Activated CD4-positive, alpha-beta T cell treated with anti-CD3 and anti-CD28 coated beads, Interleukin-10, Interleukin-2, amounts not matched to agents 100 ng/mL and 50 ng/mL, durations not matched to agents 16 hours and 8 hours (primary cell): ENCODE measurements at regions not wholly inside any gene's neighbourhood (a gene's known extent, or its start where the extent isn't known, plus 50 kb on each side); places are given as distances from the start of the nearest gene placed in this dataset.
"Not testable (repeated sequence)": the region's sequence is repeated elsewhere in the genome, so short reads cannot be mapped to it uniquely, and the experiment has no call there.

ENCODE experiments used
- DNase-seq: peaks from one replicate; pipeline ENCODE4 v3.0.0-alpha.2; 2020

DNA sequence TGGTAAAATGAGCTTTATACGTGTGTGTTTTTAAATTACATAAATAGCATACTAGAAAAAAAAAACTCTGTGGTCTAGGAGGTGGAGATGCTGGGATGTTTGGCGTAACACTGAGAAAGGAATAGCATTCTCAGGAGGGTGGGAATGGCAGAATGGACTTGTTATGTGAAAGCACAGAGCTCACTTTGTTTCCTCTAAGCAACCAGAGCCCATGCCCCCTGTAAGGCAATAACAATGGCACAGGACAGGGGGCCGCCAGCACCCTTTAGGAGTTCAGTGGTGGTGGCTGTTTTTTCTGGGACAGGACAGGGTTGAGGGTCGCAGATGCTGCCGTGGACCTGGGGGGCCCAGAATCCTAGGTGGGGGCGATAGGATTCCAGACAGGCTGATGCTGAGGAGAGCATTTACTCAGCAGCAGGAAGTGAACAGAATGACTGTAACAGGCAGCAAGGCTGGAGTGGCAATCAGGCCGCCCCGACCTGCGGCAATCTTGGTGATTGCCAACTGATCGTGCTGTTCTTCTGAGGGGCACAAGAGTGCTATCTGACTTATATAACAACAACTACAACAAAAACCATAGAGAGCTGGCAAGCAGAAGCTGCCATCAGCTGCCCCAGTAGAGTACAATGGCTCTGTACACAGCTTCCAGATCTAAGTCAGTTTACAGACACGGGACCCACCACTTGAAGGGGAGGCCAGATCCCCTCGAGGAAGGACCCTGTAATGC, 160.4 kb downstream of the UACA start:
- no peak for DNase-seq

DNA sequence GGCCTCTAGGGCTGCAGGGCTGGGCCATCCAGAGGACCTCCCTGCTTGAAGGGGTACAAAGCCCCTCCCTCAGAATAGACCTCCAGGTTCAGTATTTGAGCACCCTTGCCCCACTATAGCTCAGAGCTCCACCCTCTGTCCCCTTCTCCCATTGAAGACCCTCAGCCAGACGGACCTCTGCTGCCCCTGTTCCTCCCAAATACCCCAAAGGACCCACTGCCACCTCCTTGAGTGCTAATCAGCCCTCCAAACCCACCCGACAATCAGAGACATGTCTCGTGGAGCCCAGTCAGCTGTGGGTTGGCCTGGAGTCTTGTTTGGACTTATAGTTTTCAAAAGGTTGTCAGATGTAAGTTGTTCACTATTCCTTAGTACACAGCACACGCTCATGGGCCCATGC, 161.1 kb downstream of the UACA start:
- DNase-seq = no peak

DNA sequence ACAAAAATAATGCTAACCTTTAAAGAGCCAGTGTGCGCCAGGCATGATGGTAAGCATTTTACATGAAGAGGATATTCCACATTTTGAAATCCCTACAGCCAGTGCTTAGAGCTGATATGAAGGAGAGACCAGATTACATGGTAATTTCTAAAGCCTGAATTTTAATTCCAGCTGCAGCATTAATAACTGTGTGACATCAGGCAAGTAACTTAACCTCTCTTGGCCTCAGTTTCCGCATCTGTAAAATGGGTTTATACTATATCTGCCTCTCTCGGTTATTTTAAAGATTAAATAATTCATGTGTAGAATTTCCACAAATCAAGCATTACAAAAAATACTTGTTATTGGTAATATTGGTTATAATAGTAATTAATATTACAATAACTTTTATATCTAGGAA, 165.4 kb downstream of the UACA start:
- no peak for DNase-seq

DNA sequence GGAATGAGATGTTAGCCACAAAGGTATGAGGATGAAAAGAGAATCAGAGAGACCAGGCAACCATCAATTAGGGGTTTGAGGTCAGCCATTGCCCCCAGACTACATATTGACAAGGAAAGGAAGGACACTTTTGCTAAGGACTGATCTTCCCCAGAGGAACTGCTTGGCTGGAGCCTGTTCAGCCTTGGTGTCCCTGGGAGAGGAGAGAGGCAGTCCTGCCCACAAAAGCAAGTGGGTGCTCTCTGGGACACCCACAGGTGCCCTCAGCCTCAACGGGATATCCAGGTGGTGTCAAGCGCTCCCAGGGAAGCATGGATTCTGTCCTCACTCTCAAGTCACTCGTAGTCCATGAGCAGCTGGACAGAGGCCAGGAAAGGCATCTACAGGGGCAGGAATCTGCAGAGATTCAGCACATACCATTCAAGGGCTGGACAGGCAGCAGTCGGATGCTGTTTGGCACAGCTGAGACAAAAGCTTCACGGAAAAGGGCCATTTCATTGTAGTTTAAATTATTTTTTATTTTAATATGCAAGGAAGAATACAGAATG, 166.2 kb downstream of the UACA start:
- DNase-seq = no peak

DNA sequence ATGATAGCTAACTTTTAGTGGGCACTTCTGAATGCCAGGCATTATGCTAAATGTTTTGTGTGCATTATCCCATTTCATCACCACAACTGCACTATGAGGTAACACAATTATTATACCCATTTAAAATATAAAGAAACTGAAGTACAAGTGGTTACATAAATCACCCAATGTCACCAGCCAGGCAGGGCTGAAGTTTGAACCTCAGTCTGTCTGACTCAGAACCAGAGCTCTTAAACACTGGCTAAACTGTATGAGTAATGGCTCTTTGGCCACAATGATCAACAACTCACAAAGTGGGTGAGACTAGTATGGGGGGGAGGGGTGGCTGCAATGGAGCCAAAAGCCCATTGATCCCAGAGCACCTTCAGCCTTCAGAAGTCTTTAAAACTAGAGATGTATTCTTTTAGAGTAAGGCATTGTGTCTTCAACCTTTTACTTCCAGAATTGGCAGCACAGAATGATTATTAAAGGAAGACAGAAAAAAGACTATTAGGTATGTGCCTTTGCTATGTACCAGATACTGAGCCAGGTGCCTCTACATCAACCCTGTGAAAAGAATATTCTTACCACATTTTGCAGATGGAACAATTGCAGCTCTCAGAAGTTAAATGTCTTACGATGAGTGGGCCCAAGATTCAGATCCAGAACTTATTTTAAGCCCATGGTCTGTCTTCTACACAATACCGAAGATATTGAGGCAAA, 166.9 kb downstream of the UACA start:
- peak; percentile 56 for DNase-seq

DNA sequence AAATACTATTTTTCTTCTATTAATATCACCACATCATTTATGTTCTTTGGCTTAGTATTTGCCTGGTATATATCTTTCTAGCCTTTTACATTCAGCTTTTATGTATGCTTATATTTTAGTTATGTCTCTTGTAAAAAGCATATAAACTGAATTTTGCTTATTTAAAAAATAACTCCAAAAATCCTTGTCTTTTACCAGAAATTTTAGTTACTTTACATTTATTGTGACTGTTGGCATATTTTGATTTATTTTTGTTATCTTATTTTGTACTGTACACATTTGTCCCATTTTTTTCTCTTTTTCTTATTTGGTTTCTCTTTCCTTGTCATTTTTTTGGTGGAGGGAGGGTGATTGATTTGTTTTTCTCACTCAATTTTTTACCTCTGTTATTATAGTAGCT, 169.6 kb downstream of the UACA start:
- DNase-seq = no peak

DNA sequence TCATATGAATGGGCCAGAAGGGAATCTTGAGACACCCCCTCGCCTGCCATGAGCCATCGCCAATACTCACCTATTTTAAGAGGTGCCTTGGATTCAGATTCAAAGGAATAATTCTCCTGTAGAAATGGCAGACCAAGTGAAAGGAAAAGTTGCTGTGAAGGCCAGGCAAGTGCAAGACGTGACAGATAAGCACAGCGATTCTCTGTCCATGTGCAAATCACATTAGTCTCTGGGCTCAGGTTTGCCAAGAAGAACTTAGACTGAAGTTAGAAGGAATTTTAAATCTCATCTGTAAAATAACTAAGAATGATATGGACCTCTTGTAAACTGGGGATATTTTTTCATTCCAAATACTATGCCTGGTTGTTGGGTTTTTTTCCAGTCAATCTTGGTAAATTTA, 173.6 kb downstream of the UACA start:
- no peak for DNase-seq

DNA sequence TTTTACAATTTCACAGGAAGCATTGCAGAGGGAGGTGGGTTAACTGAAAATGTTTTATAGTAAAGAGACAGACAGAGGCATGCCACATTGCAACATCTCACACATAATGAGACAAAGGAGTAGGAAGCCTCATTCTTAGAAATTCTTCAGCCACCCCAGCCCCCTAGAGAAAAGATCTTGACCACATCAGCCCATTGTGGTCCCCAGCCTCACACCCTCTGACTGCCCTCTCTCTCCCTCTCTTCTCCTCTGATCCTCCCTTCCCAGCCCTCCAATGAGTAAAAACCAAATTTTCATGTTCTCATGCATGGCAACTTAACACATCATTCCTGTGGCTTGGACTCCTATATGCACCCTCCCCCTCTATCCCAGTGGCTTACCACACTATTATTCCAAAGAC, 174.1 kb downstream of the UACA start:
- peak; percentile 38 for DNase-seq

DNA sequence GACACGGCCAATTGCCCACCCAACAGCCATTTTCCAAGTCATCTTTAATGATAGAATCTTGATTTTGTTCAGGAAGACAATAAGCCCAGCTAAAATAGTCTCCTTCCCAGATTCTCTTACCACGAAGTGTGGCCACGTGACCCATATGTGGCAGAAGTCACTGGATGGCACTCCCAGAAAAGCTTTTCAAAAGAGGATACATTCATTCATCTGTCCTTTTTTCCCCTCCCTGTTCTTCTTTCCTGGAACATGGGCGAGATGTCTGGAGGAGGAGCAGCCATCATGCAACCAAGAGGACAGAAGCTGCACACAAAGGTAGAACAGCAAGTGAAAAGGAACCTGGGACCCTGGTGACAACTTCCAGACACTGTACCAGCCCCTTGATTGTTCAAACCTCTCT, 174.7 kb downstream of the UACA start:
- DNase-seq = no peak

DNA sequence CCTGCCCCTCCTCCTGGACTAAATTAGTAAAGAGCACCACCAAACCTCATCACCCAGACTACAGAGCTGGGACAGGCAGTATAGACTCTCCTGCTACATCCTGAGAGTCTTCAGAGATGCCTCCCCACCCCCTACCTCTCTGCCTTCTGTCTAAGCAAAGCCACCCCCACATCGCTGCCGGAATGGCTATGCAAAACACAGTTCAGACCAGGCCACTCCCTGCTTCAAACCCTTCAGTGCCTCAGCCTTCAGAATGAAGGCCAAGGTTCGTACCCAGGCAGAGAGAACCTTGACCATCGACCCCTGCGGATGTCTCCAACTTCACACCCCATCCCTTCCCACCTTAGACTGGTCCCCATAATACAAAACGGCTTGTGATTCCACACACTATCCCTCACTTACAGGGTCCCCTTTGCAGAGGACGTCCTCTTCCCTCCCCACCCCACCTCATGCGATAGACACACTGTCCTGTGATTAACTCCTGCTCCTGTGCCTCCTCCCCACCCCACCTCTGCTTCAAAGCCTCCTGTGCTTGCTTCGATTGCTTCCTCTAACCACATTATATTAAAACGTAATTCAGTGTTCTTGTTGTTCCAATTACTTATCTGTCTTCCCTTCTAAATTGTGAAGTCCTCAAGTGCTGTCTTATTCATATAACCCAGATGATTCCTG, 175.3 kb downstream of the UACA start:
- no peak for DNase-seq

DNA sequence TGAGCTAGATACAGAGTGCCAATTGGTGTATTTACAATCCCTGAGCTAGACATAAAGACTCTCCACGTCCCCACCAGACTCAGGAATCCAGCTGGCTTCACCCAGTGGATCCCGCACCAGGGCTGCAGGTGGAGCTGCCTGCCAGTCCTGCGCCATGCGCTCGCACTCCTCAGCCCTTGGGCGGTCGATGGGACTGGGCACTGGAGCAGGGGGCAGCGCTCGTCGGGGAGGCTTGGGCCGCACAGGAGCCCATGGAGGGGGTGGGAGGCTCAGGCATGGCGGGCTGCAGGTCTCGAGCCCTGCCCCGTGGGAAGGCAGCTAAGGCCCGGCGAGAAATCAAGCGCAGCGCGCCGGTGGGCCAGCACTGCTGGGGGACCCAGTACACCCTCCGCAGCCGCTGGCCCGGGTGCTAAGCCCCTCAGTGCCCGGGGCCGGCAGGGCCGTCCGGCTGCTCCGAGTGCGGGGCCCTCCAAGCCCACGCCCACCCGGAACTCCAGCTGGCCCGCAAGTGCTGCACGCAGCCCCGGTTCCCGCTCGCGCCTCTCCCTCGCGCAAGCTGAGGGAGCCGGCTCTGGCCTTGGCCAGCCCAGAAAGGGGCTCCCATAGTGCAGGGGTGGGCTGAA, 176.2 kb downstream of the UACA start:
- not testable (repeated sequence) for DNase-seq

DNA sequence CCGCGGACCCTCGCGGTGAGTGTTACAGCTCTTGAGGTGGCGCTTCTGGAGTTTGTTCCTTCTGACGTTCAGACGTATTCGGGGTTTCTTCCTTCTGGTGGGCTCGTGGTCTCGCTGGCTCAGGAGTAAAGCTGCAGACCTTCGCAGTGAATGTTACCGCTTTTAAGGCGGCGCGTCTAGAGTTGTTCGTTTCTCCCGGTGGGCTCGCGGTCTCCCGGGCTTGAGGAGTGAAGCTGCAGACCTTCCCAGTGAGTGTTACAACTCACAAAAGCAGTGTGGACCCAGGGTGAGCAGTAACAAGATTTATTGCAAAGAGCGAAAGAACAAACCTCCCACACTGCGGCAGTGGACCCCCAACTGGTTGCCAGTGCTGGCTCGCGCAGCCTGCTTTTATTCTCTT, 177.1 kb downstream of the UACA start:
- no peak for DNase-seq

DNA sequence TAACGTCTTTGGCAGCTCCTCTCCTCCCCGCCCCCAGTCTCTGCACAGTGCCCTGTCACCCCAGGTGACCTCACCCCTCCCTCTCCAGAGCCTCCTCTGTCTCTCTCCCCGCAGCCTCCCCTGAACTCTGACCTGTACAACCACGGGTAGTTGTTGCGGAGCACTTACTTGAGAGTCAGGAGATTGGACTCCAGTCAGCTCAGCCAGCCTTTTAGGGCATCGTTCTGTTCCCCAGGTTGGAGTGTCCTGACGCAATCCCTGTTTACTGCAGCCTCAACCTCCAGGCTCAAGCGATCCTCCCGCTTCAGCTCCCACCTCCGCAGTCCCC, 177.7 kb downstream of the UACA start:
- no peak for DNase-seq

DNA sequence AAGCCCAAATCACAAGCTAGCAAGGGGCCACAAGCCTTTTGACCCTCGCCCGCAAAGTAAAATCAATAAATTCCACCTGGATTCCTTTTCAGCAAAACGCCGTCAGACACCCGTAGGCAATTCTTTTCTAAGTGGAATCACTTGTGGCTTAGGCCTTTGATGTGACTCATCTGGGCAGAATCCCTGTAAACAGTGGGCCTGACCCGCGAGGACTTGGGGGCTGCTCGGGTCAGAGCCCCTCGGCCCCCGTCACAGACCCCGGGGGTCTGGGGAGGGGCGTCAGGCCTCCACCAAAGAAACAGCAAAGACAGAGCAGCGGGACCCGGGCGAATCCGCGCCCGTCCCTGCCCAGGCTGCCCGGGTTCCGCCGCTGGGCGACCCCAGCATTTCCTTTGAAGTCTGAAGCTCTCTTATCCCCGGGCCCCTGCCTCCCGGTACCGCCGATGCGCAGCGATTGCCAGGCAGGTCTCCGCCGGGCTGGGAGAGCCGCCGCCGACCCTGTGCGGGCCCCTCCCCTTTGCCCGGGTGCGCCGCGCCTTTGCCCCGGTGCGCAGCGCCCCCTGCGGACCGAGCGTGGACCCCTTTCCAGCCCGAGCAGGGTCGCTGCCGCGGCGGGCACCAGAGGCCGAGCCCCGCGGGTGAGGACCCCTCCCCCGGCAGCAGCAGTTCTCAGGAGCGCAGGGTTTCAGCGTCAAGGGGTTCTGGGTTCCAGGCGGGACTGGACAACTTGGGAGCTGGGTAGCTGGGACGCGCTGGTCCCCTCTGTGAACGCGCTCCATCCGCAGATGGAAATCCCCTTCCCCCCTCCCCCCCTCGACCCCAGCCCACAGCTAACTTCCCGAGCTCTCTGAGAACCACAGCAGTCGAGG, 178.3 kb downstream of the UACA start:
- DNase-seq = peak; percentile 8

DNA sequence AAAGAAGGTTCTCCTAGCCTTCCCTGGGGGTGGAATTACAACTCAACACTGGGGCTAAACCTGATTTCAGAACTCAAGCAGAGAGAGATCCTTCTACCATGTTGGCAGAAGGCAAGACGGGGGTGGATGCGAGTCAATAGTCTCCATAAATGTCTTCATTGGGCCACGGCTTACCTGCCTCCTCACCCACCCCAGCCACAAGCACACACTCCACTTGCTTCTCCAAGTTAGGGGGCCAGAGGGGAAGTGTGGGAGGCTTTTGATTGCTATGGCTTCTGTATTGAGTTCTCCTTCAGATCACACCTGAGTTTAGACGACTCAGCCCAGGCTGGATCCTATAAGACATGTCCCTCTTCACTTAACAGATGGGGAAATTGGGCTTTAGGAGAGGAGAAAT, 178.9 kb downstream of the UACA start:
- DNase-seq = no peak

DNA sequence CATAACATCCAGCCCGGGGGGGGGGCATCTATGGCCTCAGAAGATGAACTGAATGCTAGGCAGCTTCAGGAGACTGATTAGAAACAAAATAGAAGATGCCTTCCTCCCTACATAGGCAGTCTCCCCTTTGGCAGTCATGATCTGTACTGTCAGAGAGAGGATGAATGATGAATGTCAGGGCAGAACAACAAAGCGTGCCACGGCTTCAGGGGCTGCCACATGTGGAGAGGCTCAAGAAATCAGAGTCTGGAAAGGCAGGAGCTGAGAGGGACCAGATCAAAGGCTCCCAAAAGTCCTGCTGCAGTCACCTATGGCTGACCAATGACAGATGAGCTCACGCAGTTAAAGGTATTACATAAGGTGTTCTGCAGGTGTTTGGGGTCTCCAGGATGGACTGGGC, 180.4 kb downstream of the UACA start:
- no peak for DNase-seq

DNA sequence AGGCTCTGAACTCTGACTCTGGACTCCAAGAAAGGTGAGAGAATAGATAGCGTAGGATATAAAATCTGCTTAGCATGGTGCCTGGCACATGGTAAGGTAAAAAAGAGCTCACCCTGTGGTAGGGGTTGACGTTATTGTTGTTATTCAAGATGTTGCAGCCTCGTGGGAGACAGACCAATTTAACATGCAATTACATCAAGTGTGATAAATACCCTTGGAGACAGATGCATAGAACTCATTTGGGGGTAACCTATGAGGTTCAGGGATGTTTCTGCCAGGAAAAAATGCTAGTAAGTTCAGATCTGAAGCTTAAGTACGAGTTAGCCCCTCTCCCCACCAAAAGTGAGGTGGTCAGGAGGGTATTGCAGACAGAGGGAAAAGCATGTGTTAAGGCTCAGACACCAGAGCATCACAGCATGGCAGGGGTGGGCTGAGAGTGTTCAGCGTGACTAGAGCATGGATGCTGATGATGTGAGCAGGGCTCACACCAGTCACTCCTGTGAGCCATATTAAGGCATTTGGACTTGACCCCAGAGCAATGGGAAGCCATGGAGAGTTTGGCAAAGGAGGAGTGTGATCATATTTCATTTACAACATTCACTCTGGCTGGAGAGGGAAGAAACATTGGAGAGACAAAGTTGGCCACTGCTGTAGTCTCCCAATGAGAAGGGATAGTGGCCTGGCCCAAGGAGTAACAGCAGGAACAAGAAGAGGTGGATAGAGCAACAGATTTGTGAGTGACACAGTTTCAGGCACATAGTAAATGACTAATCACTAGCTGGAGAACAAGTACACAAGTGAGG, 181.0 kb downstream of the UACA start:
- DNase-seq = no peak

DNA sequence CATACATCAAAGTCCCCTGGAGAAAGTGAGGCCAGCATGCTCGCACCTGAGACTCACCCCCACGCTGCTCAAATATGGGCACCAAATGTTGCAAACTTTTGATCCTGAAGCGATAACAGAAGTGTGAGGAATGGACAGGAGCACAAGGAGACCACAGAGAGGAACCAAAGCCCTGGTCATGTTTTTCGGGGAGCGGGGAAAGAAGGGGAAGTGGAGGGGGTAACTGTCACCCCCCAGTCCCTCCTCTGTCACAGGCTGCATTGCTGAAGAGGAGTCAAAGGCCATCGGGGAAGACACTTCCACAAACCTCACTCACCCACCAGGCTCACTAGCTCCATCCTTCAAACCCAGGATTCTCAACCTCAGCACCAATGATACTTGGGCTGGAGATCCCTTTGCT, 182.4 kb downstream of the UACA start:
- DNase-seq = no peak

DNA sequence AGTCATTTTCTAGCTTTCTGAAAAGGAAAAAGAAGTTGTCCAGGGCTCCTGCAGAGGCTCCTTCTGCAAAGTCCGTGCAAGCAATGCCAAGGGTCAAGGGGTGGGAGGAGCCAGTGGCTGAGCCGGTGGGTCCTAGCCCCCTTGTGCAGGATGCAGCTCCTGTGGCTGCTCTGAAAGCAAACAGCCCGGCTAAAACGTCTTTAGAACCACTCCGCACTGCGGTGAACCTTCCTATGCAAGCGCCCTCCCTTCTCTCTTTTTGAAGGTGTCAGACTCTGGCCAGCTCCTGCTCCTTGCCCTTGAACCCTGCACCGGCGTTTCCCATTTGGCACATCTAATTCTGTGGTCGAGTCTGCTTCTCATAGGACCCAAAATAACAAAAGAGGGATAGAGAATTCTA, 183.1 kb downstream of the UACA start:
- DNase-seq = no peak

DNA sequence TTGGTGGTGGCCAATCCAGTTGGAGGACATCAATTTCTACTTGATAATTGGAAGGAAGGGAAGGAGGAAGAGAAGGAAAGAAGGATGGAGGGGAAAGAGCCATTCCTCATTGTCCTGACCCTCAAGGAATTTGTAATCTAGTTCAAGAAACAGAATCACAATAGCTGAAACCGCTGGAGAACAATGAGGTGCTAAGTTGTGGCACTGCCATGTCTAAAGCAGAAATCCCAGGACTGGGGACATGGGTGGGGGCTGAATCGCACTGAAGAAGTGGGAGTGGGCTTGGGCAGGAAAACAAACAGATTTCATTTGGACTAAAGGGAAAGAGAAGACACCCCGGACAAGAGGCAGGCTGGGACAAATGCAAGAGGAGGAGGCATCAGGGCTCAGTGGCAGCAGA, 183.6 kb downstream of the UACA start:
- DNase-seq = no peak

DNA sequence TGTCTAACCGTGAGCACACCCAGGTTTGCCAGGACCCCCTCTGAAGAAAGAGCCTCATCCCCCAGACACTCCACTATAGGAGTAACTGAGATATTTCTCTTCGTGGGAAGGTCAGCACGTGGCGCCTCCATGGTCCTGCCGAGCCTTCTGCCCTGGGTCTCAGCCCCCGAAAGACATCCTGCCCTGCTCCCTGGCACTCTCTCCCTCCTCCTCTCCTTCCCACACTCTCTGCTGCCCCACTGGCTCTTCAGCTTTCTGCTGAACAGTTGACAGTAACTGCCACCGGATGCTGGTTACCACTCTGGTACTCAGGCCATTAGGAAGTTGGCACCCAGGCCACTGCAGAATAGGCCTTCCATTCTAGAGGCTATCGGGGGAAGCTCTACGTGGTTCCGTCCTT, 185.2 kb downstream of the UACA start:
- DNase-seq = no peak

DNA sequence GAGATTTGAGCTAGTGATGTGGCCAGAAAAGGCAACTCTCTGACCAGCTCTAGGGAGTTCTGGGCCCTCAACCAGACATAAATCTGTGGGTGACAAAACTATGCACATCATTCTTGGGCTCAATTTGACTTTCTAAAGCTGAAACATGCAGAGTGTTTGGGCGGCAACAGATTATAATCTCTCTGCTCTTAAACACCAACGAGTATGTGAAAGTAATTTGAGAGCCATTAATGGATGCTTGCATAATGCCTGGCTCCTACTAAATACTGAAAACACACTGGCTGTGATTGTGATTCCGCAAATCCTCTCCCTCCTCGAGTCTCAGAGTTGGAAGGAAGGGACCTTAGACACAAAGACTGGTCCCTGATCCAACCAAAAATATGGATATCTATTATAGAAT, 186.7 kb downstream of the UACA start:
- no peak for DNase-seq
